GM18517 (cell line): ENCODE measurements at regions not wholly inside any gene's neighbourhood (a gene's known extent, or its start where the extent isn't known, plus 50 kb on each side); places are given as distances from the start of the nearest gene placed in this dataset.
"Not testable (repeated sequence)": the region's sequence is repeated elsewhere in the genome, so short reads cannot be mapped to it uniquely, and the experiment has no call there.

Source experiments
- ATAC-seq: cut with Tn5 transposase; IDR thresholded peaks from one replicate; pipeline ENCODE4 v1.9.1; 2021; ENCODE audit warnings: mild to moderate bottlenecking, moderate library complexity; ENCODE audit not compliant: unreplicated experiment

GRCh38 chr1:148432318-148432717 lies 50.8 kb downstream of the PPIAL4G start:
- not testable (repeated sequence) for ATAC-seq

GRCh38 chr1:148429856-148430255 lies 53.2 kb downstream of the PPIAL4G start:
- not testable (repeated sequence) for ATAC-seq

DNA sequence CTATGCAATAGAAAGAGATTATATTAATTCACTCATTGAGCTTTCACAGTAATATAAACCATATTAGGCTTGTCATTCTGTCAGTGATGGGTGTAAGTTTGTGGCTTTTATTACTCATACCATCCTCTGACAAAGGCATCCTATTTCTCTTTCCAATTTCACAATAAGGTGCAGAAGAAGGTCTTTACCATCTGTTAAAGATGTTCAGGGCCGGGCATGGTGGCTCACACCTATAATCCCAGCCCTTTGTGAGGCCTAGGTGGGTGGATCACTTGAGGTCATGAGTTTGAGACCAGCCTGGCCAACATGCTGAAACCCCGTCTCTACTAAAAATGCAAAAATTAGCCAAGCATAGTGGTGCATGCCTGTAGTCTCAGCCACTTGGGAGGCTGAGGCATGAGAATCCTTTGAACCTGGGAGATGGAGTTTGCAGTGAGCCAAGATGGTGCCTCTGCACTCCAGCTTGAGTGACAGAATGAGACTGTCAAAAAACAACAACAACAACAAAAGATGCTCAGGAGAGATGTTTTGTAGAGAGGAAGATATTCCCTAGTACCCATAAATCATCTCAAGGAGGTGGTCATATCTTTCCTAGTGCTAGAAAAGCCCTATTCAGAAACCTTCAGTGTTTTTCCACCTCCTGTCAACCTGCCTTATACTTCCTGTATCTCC lies 56.0 kb downstream of the PPIAL4G start:
- not testable (repeated sequence) for ATAC-seq

- not testable (repeated sequence) for ATAC-seq
These were observed 56.7 kb downstream of the PPIAL4G start for GRCh38 chr1:148426385-148426784.

GRCh38 chr1:148424143-148425003 lies 58.7 kb downstream of the PPIAL4G start:
- not testable (repeated sequence) for ATAC-seq

GRCh38 chr1:148422921-148423320 lies 60.2 kb downstream of the PPIAL4G start:
- ATAC-seq: not testable (repeated sequence)

DNA sequence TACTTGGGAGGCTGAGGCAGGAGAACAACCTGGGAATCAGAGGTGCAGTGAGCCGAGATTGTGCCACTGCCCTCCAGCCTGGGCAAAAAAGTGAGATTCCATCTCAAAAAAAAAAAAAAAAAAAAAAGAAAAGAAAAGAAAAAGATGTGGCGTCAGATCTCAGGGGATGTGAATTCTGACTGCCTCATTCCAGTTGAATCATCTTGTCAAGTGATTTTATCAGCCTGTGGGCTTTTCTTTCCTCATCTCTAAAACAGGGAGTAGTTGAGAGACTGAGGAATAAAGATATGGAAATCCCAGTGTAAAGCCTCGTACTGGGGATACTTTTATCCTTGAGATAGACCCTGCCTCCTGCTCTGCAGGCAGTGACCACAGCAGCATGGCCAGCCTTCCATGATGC lies 65.9 kb downstream of the PPIAL4G start:
- ATAC-seq: not testable (repeated sequence)

DNA sequence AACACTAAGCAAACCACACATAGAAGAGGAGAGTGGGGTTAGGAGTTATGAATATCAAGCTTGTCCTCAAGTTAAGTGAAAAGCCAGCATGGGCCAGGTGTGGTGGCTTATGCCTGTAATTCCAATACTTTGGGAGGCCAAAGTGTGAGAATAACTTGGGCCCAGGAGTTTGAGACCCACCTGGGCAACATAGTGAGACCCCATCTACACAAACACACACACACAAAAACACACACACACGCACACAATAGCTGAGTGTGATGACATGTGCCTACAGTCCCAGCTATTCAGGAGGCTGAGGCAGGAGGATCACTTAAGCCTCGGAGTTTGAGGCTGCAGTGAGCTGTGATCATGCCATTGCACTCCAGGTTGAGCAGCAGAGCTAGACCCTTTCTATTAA lies 69.7 kb downstream of the PPIAL4G start:
- ATAC-seq: not testable (repeated sequence)

DNA sequence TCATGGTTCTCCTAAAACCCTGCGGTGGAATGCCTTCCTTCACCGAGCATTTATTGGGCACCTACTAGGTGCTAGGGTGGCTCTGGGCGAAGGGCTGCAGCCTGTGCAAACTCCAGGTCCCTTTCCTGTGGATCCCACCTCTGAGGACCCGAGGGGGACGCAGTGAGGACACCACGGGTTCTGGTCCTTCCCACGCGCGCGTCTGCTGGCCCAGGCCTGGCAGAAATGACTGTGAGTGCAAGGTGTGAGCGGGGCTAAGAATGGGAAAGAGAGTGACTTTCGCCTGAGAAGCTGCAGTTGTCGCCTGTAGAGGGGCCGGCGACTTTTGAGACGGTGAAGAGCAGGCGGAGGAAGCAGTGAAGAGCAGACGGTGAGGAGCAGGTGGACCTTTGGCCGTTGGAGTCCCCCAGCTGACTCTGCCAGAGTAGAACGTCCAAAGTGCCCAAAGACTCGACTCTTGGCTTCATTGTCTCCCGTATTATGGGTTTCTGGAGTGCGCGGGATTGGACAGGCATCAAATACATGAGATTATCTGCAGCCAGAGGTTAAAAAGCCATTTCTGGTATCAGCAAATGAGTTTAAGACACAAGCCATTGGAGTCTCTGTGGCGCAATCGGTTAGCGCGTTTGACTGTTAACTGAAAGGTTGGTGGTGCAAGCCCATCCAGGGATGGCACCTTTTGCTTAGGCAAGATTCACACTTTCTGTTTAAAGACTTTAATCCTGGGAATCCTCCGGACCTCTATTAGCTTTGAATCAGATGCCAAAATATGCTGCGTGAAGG lies 78.1 kb downstream of the PPIAL4G start:
- ATAC-seq: not testable (repeated sequence)

- not testable (repeated sequence) for ATAC-seq
These were observed 79.2 kb downstream of the PPIAL4G start for GRCh38 chr1:148403925-148404324.

GRCh38 chr1:148403085-148403456 lies 80.0 kb downstream of the PPIAL4G start:
- not testable (repeated sequence) for ATAC-seq

DNA sequence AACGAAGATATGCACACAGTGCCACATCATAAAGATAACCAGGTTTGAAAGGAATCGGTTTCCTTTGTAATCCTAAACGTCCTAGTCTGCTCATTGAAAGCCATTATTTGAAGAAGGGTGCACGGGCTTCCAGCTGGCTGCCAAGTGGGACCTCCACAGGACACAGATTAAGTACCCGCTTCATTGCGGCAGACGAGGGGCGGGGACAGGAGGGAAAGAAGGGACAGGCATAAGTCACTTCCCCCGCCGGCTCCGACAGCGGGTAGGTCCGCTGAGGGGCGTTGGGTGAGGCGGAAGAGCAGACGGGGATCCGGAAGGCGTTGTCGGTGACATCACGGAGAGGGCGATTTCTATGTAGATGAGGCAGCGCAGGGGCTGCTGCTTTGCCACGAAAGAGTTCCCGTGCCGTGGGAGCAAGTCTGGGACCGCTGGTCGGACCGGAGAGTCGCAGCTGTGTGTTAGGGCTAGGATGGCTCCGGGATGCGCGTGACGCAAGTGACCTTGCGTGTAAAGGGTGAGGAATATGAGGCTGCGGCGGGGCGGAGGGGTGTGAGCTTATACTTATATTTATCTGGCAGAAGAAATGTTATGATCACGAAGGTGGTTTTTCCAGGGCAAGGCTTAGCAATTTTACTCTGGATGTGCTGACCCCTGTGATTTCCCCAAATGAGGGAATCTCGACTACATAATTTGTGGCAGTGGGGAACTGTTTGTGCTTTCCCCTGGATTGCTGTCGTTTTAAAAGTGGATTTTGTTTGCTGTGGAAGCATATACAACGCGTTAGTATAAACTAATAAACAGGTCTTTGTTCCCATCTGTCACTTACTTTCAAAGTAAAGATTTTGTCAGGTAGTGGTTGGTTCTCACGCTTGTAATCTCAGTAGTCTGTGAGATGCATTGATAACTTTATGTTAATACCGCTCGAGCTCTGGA lies 80.7 kb downstream of the PPIAL4G start:
- peak; percentile 82 for ATAC-seq

DNA sequence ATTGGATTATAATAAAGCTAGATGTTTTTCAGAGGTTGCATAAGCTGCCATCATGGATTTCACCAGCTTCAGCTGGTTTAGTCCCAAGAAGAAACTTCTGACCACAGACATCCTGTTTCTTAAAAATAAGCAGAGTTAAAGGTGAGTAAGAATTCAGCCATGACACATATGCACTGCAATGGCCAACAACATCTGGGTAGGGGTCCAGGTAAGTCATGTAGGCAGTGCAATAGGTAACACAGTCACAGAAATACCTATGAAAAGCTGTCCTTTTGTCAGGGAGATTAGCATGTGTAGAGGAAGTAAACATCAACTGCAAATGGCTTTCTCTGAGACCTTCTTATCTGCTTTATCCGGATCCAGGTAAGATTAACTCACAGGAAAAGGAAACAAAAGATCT lies 85.6 kb downstream of the PPIAL4G start:
- ATAC-seq: not testable (repeated sequence)

DNA sequence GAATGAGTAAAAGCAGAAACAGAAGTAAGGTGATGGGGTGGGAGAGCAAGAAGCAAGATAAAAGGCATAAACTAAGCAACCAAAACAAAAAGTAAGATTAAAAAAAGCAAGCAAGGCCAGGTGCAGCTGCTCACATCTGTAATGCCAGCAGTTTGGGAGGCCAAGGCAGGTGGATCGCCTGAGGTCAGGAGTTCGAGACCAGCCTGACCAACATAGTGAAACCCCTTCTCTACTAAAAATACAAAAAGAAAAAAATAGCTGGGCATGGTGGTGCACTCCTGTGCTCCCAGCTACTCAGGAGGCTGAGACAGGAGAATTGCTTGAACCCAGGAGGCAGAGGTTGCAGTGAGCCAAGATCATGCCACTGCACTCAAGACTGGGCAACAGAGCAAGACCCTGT lies 90.6 kb downstream of the PPIAL4G start:
- not testable (repeated sequence) for ATAC-seq

GRCh38 chr1:148391323-148391722 lies 91.8 kb downstream of the PPIAL4G start:
- not testable (repeated sequence) for ATAC-seq

GRCh38 chr1:148389027-148389339 lies 94.1 kb downstream of the PPIAL4G start:
- ATAC-seq: no peak

DNA sequence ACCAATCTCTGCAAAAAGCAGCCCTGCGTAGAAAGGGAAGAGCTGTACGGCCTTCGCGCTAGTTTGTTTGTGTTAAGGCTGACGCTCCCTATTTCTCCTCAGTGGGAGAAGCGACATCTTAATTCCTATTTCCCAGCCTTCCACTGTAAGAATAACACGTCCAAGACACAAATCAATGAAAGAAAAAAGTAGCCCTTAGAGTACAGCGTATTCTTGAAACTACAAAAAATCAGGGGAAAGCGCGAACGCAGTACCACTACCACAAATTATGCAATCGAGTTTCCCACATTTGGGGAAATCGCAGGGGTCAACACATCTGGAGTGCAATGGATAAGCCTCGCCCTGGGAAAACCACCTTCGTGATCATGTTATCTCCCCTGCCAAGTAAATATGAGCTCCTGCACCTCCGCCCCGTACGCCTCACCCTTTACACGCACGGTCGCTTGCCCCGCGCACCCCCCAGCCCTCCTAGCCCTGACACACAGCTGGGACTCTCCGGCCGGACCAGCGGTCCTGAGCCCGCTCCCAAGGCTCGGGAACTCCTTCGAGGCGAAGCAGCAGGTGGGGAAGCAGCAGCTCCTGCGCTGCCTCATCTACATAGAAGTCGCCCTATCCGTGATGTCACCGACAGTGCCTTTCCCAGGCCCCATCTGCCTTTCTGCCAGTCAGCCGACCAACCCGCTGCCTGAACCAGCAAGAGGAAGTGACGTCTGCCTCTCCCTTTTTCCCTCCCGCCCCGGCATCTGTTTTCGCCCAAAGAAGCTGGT lies 94.7 kb downstream of the PPIAL4G start:
- peak; percentile 69 for ATAC-seq

GRCh38 chr1:148387949-148388259 lies 95.2 kb downstream of the PPIAL4G start:
- ATAC-seq: not testable (repeated sequence)

GRCh38 chr1:148387122-148387948 lies 95.8 kb downstream of the PPIAL4G start:
- not testable (repeated sequence) for ATAC-seq
